DOHH2 (cell line): ENCODE measurements at regions not wholly inside any gene's neighbourhood (a gene's known extent, or its start where the extent isn't known, plus 50 kb on each side); places are given as distances from the start of the nearest gene placed in this dataset.
A peak's percentile ranks its signal among the peaks of the same experiment; 100 is the strongest.

Experiments used
- H3F3A ChIP-seq: fragments of 200-600 bp; sonication (generic), shearing (Covaris generic); 2 replicates; pipeline ENCODE4 v1.6.0; 2016; ENCODE audit warnings: antibody characterized with exemption, mild to moderate bottlenecking; ENCODE audit not compliant: control insufficient read depth, insufficient read depth
- H3K27ac ChIP-seq: fragments of 200-600 bp; sonication (generic); 2 replicates; pipeline ENCODE4 v1.5.1; 2014; ENCODE audit warnings: low read depth, mild to moderate bottlenecking, low read length, moderate library complexity
- H3K27me3 ChIP-seq: fragments of 200-600 bp; sonication (generic); 2 replicates; pipeline ENCODE4 v1.6.1; 2014; ENCODE audit warnings: mild to moderate bottlenecking, low read length, mixed read lengths; ENCODE audit not compliant: control insufficient read depth
- H3K36me3 ChIP-seq: fragments of 200-600 bp; sonication (generic); 2 replicates; pipeline ENCODE4 v1.6.1; 2014; ENCODE audit warnings: mild to moderate bottlenecking, low read length, moderate library complexity, mixed read lengths; ENCODE audit not compliant: control insufficient read depth
- H3K4me1 ChIP-seq: fragments of 200-600 bp; sonication (generic); 2 replicates; pipeline ENCODE4 v1.6.1; 2014; ENCODE audit warnings: mild to moderate bottlenecking, low read length, mixed read lengths; ENCODE audit not compliant: control insufficient read depth
- H3K4me2 ChIP-seq: fragments of 200-600 bp; sonication (generic); 2 replicates; pipeline ENCODE4 v1.6.0; 2014; ENCODE audit warnings: mild to moderate bottlenecking, low read length, moderate library complexity
- H3K4me3 ChIP-seq: fragments of 200-600 bp; sonication (generic); 2 replicates; pipeline ENCODE4 v1.5.1; 2014; ENCODE audit warnings: mild to moderate bottlenecking, low read length, mixed read lengths
- H3K79me2 ChIP-seq: fragments of 200-600 bp; sonication (generic); 2 replicates; pipeline ENCODE4 v1.6.1; 2014; ENCODE audit warnings: mild to moderate bottlenecking, low read length, mixed read lengths; ENCODE audit not compliant: control insufficient read depth
- H3K9me2 ChIP-seq: fragments of 200-600 bp; sonication (generic); replicated peaks from 2 replicates; pipeline ENCODE4 v1.6.1; 2014; ENCODE audit warnings: mild to moderate bottlenecking, low read length, mixed read lengths; ENCODE audit not compliant: control insufficient read depth
- H3K9me3 ChIP-seq: fragments of 200-600 bp; sonication (generic); 2 replicates; pipeline ENCODE4 v1.6.1; 2014; ENCODE audit warnings: antibody characterized with exemption, low read length, mixed read lengths; ENCODE audit not compliant: control insufficient read depth, insufficient read depth
- H4K20me1 ChIP-seq: fragments of 200-600 bp; sonication (generic); 2 replicates; pipeline ENCODE4 v1.6.0; 2014; ENCODE audit warnings: low read depth, mild to moderate bottlenecking, antibody characterized with exemption, low read length, moderate library complexity; ENCODE audit not compliant: control insufficient read depth, insufficient read depth
- CTCF ChIP-seq: fragments of 200-600 bp; sonication (generic); IDR thresholded peaks from one replicate; pipeline ENCODE4 v1.5.1; 2014; ENCODE audit warnings: antibody characterized with exemption, mild to moderate bottlenecking, low read depth, low read length; ENCODE audit not compliant: poor library complexity, severe bottlenecking
- EZH2phosphoT487 ChIP-seq: fragments of 200-600 bp; sonication (generic); IDR thresholded peaks from 2 replicates; pipeline ENCODE4 v1.6.1; 2017; ENCODE audit warnings: borderline replicate concordance, mild to moderate bottlenecking, antibody characterized with exemption, low read length, moderate library complexity, mixed read lengths

- H3K4me2 ChIP-seq = no peak overlapping the region
- TF ChIP-seq CTCF (no peak), EZH2phosphoT487 (no peak)
- H3K9me2 ChIP-seq = no peaks in the 10 kb centered on the region
- H4K20me1 ChIP-seq = no peaks in the 10 kb centered on the region
- H3K27me3 ChIP-seq = no peaks in the 10 kb centered on the region
- H3K4me1 ChIP-seq = no peaks in the 10 kb centered on the region
- no peaks in the 10 kb centered on the region for H3F3A ChIP-seq
- H3K27ac ChIP-seq = no peak overlapping the region
- no peaks in the 10 kb centered on the region for H3K36me3 ChIP-seq
- no peaks in the 10 kb centered on the region for H3K79me2 ChIP-seq
- H3K4me3 ChIP-seq = no peak overlapping the region
- no peaks in the 10 kb centered on the region for H3K9me3 ChIP-seq
Measured at GRCh38 chr6:1551249-1551648, 58.5 kb upstream of the FOXC1 start.

GRCh38 chr6:1552296-1552761, 57.4 kb upstream of the FOXC1 start:
- Histone ChIP-seq H3K27me3 (no peaks in the 10 kb centered on the region), H3K9me3 (no peaks in the 10 kb centered on the region), H3K4me2 (no peak overlapping the region), H3K4me3 (no peak overlapping the region), H3K79me2 (no peaks in the 10 kb centered on the region), H3K9me2 (no peaks in the 10 kb centered on the region), H4K20me1 (no peaks in the 10 kb centered on the region), H3K36me3 (no peaks in the 10 kb centered on the region), H3K27ac (no peak overlapping the region), H3F3A (no peaks in the 10 kb centered on the region), H3K4me1 (no peaks in the 10 kb centered on the region)
- TF ChIP-seq CTCF (peak; percentile 68), EZH2phosphoT487 (no peak)

- Histone ChIP-seq H3K9me2 (no peaks in the 10 kb centered on the region), H3K79me2 (no peaks in the 10 kb centered on the region), H3K4me3 (no peak overlapping the region), H3K9me3 (no peaks in the 10 kb centered on the region), H3K27ac (no peak overlapping the region), H3K4me2 (no peak overlapping the region), H3F3A (no peaks in the 10 kb centered on the region), H4K20me1 (no peaks in the 10 kb centered on the region), H3K36me3 (no peaks in the 10 kb centered on the region), H3K27me3 (no peaks in the 10 kb centered on the region; the same call in 1 of the 2 replicates), H3K4me1 (no peaks in the 10 kb centered on the region)
- TF ChIP-seq CTCF (no peak), EZH2phosphoT487 (no peak)
Measured at GRCh38 chr6:1553562-1554083, 56.1 kb upstream of the FOXC1 start.
